HEK293 (cell line): ENCODE measurements at regions not wholly inside any gene's neighbourhood (a gene's known extent, or its start where the extent isn't known, plus 50 kb on each side); places are given as distances from the start of the nearest gene placed in this dataset.

Experiments
- ZNF350 ChIP-seq: fragments of 450-650 bp; formaldehyde crosslinking; IDR thresholded peaks from 2 replicates; pipeline ENCODE4 v1.5.0; 2017; ENCODE audit warnings: missing biosample characterization, mild to moderate bottlenecking, missing genetic modification characterization
- TF ChIP-seq, protein P1 (sequence below): fragments of 450-650 bp; formaldehyde crosslinking; IDR thresholded peaks from 2 replicates; pipeline ENCODE4 v1.5.1; 2016; ENCODE audit warnings: missing biosample characterization, missing genetic modification characterization
- TF ChIP-seq, protein P2 (sequence below): fragments of 450-650 bp; formaldehyde crosslinking; IDR thresholded peaks from 2 replicates; pipeline ENCODE4 v1.5.1; 2016; ENCODE audit warnings: missing biosample characterization, missing genetic modification characterization
- TF ChIP-seq, protein P3 (sequence below): fragments of 450-650 bp; formaldehyde crosslinking; IDR thresholded peaks from 2 replicates; pipeline ENCODE4 v1.5.1; 2016; ENCODE audit warnings: missing biosample characterization, missing genetic modification characterization

DNA sequence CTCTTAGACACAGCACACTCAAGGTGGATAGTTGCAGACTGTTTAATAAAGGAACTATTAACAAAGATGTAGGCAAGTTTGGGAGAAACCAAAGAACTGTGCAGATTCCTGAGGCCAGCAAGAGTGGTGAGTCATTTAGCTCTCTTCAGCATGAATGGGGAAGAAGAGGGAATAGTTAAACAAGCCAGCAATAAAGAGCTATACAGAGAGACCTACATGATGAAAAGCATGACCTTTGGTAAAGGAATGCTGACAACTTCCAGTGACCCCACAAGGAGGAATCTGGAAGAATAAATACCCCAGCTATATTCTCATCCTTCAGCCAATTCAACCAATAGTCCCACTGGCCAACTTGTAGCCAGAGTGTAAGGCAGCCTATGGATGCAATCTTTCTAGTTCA, 706.0 kb upstream of the GRAMD2B start:
- no peak for TF ChIP-seq ZNF350 (tag by site-specific recombination)
- TF ChIP-seq, protein P1, sequence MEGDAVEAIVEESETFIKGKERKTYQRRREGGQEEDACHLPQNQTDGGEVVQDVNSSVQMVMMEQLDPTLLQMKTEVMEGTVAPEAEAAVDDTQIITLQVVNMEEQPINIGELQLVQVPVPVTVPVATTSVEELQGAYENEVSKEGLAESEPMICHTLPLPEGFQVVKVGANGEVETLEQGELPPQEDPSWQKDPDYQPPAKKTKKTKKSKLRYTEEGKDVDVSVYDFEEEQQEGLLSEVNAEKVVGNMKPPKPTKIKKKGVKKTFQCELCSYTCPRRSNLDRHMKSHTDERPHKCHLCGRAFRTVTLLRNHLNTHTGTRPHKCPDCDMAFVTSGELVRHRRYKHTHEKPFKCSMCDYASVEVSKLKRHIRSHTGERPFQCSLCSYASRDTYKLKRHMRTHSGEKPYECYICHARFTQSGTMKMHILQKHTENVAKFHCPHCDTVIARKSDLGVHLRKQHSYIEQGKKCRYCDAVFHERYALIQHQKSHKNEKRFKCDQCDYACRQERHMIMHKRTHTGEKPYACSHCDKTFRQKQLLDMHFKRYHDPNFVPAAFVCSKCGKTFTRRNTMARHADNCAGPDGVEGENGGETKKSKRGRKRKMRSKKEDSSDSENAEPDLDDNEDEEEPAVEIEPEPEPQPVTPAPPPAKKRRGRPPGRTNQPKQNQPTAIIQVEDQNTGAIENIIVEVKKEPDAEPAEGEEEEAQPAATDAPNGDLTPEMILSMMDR (tag by site-specific recombination): no peak
- TF ChIP-seq, protein P2, sequence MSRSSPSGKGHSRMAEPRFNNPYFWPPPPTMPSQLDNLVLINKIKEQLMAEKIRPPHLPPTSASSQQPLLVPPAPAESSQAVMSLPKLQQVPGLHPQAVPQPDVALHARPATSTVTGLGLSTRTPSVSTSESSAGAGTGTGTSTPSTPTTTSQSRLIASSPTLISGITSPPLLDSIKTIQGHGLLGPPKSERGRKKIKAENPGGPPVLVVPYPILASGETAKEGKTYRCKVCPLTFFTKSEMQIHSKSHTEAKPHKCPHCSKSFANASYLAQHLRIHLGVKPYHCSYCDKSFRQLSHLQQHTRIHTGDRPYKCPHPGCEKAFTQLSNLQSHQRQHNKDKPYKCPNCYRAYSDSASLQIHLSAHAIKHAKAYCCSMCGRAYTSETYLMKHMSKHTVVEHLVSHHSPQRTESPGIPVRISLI (tag by site-specific recombination): no peak
- TF ChIP-seq, protein P3, sequence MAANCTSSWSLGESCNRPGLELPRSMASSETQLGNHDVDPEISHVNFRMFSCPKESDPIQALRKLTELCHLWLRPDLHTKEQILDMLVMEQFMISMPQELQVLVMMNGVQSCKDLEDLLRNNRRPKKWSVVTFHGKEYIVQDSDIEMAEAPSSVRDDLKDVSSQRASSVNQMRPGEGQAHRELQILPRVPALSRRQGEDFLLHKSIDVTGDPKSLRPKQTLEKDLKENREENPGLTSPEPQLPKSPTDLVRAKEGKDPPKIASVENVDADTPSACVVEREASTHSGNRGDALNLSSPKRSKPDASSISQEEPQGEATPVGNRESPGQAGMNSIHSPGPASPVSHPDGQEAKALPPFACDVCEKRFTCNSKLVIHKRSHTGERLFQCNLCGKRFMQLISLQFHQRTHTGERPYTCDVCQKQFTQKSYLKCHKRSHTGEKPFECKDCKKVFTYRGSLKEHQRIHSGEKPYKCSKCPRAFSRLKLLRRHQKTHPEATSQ (tag by site-specific recombination): no peak
